RWPE2 (cell line): ENCODE measurements at regions not wholly inside any gene's neighbourhood (a gene's known extent, or its start where the extent isn't known, plus 50 kb on each side); places are given as distances from the start of the nearest gene placed in this dataset.

Experiments used
- ATAC-seq: fragments of 200-7000 bp; cut with Tn5 transposase; 3 replicates; pipeline ENCODE4 v1.9.1; 2021; ENCODE audit warnings: low read depth
- DNase-seq: peaks from one replicate; pipeline ENCODE4 v3.0.0-alpha.2; 2020; ENCODE audit warnings: low spot score
- H3K27ac ChIP-seq: fragments of 450-650 bp; 2 replicates; pipeline ENCODE4 v1.5.1; 2017; ENCODE audit warnings: mild to moderate bottlenecking; ENCODE audit not compliant: poor library complexity, severe bottlenecking
- H3K27me3 ChIP-seq: fragments of 250-450 bp; sonication (Bioruptor Pico); 2 replicates; pipeline ENCODE4 v1.5.1; 2021; ENCODE audit warnings: mild to moderate bottlenecking, moderate library complexity; ENCODE audit not compliant: insufficient read depth, poor library complexity, severe bottlenecking
- H3K36me3 ChIP-seq: fragments of 250-450 bp; sonication (Bioruptor Pico); 2 replicates; pipeline ENCODE4 v1.5.1; 2020; ENCODE audit warnings: low read depth, mild to moderate bottlenecking, moderate library complexity
- H3K4me1 ChIP-seq: fragments of 250-450 bp; sonication (Bioruptor Pico); 2 replicates; pipeline ENCODE4 v1.5.1; 2021; ENCODE audit warnings: mild to moderate bottlenecking, moderate library complexity; ENCODE audit not compliant: insufficient read depth, poor library complexity, severe bottlenecking
- H3K4me3 ChIP-seq: fragments of 250-450 bp; sonication (Bioruptor Pico); 2 replicates; pipeline ENCODE4 v1.5.1; 2021; ENCODE audit warnings: mild to moderate bottlenecking, moderate library complexity; ENCODE audit not compliant: severe bottlenecking
- H3K9me3 ChIP-seq: fragments of 250-450 bp; sonication (Bioruptor Pico); 2 replicates; pipeline ENCODE4 v1.5.1; 2021; ENCODE audit warnings: mild to moderate bottlenecking, moderate library complexity; ENCODE audit not compliant: severe bottlenecking
- CTCF ChIP-seq: fragments of 450-650 bp; IDR thresholded peaks from one replicate; pipeline ENCODE4 v1.5.1; 2017; ENCODE audit warnings: mild to moderate bottlenecking, moderate library complexity; ENCODE audit not compliant: poor library complexity, severe bottlenecking

- Histone ChIP-seq H3K9me3 (peaks cover 2% of the 10 kb centered on the region), H3K36me3 (no peaks in the 10 kb centered on the region), H3K27ac (no peak overlapping the region), H3K4me3 (no peak overlapping the region), H3K27me3 (no peaks in the 10 kb centered on the region), H3K4me1 (no peaks in the 10 kb centered on the region)
- no peak for TF ChIP-seq CTCF
- ATAC-seq (peak; percentile 52; the same call in 2 of the 3 replicates), DNase-seq (no peak)
Measured at GRCh38 chr3:6578526-6578925, 282.4 kb upstream of the GRM7 start.

- no peak for TF ChIP-seq CTCF
- Histone ChIP-seq H3K36me3 (no peaks in the 10 kb centered on the region), H3K27me3 (no peaks in the 10 kb centered on the region), H3K4me1 (no peaks in the 10 kb centered on the region), H3K9me3 (peaks cover 2% of the 10 kb centered on the region), H3K27ac (no peak overlapping the region), H3K4me3 (no peak overlapping the region)
- DNase-seq (no peak), ATAC-seq (no peak)
Measured at GRCh38 chr3:6580808-6581207, 280.1 kb upstream of the GRM7 start.

- no peak overlapping the region for H3K27ac ChIP-seq
Measured at GRCh38 chr3:6585360-6585759, 275.6 kb upstream of the GRM7 start.

GRCh38 chr3:6600237-6600636 lies 260.7 kb upstream of the GRM7 start:
- no peaks in the 10 kb centered on the region for H3K4me1 ChIP-seq
- DNase-seq, result no peak
- H3K36me3 ChIP-seq, result no peaks in the 10 kb centered on the region
- no peak for TF ChIP-seq CTCF
- H3K9me3 ChIP-seq, result no peaks in the 10 kb centered on the region
- ATAC-seq, result no peak
- H3K4me3 ChIP-seq, result no peak overlapping the region
- no peak overlapping the region for H3K27ac ChIP-seq
- no peaks in the 10 kb centered on the region for H3K27me3 ChIP-seq

More at GRCh38 chr3:6585360-6585759, 275.6 kb upstream of the GRM7 start:
- TF ChIP-seq CTCF, result no peak
- no peaks in the 10 kb centered on the region for H3K36me3 ChIP-seq
- no peak for DNase-seq
- no peaks in the 10 kb centered on the region for H3K27me3 ChIP-seq
- no peak for ATAC-seq
- no peaks in the 10 kb centered on the region for H3K9me3 ChIP-seq
- H3K4me1 ChIP-seq, result no peaks in the 10 kb centered on the region
- no peak overlapping the region for H3K4me3 ChIP-seq

GRCh38 chr3:6601374-6601773 lies 259.5 kb upstream of the GRM7 start:
- TF ChIP-seq CTCF, result no peak
- H3K36me3 ChIP-seq, result no peaks in the 10 kb centered on the region
- no peak for ATAC-seq
- DNase-seq, result no peak
- H3K9me3 ChIP-seq, result no peaks in the 10 kb centered on the region
- no peak overlapping the region for H3K4me3 ChIP-seq
- no peak overlapping the region for H3K27ac ChIP-seq
- H3K4me1 ChIP-seq, result no peaks in the 10 kb centered on the region
- H3K27me3 ChIP-seq, result no peaks in the 10 kb centered on the region
